ENCODE measurements at regions not wholly inside any gene's neighbourhood (a gene's known extent, or its start where the extent isn't known, plus 50 kb on each side); places are given as distances from the start of the nearest gene placed in this dataset.

DNA sequence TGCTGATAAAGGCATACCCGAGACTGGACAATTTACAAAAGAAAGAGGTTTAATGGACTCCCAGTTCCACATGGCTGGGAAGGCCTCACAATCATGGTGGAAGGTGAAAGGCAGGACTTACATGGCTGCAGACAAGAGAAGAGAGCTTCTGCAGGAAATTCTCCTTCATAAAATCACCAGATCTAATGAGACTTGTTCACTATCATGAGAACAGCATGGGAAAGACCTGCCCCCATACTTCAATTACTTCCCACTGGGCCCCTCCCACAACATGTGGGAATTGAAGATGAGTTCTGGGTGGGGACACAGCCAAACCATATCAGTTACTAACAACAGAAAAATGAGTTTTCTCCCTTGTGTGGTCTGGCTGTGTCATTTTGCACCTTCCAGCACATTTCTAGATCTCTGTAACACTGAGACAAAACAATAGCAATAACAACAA lies 741.4 kb downstream of the KCNT2 start:
- no peak for DNase-seq (ENCODE audit: low read depth in 1 of 2, low spot score in 1 of 2)
- TF ChIP-seq SPI1 (IDR thresholded peaks at IDR 0.05; ENCODE audit: borderline replicate concordance, low read depth) = no peak
- TF ChIP-seq POLR2AphosphoS5 (IDR thresholded peaks at IDR 0.05; ENCODE audit: low read depth) = no peak
- no peak for TF ChIP-seq GABPA (IDR thresholded peaks at IDR 0.05; ENCODE audit: low read depth)
- TF ChIP-seq, protein P1, sequence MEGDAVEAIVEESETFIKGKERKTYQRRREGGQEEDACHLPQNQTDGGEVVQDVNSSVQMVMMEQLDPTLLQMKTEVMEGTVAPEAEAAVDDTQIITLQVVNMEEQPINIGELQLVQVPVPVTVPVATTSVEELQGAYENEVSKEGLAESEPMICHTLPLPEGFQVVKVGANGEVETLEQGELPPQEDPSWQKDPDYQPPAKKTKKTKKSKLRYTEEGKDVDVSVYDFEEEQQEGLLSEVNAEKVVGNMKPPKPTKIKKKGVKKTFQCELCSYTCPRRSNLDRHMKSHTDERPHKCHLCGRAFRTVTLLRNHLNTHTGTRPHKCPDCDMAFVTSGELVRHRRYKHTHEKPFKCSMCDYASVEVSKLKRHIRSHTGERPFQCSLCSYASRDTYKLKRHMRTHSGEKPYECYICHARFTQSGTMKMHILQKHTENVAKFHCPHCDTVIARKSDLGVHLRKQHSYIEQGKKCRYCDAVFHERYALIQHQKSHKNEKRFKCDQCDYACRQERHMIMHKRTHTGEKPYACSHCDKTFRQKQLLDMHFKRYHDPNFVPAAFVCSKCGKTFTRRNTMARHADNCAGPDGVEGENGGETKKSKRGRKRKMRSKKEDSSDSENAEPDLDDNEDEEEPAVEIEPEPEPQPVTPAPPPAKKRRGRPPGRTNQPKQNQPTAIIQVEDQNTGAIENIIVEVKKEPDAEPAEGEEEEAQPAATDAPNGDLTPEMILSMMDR (IDR thresholded peaks at IDR 0.05; ENCODE audit: insufficient read depth, low read length) = no peak
- TF ChIP-seq, protein P2, sequence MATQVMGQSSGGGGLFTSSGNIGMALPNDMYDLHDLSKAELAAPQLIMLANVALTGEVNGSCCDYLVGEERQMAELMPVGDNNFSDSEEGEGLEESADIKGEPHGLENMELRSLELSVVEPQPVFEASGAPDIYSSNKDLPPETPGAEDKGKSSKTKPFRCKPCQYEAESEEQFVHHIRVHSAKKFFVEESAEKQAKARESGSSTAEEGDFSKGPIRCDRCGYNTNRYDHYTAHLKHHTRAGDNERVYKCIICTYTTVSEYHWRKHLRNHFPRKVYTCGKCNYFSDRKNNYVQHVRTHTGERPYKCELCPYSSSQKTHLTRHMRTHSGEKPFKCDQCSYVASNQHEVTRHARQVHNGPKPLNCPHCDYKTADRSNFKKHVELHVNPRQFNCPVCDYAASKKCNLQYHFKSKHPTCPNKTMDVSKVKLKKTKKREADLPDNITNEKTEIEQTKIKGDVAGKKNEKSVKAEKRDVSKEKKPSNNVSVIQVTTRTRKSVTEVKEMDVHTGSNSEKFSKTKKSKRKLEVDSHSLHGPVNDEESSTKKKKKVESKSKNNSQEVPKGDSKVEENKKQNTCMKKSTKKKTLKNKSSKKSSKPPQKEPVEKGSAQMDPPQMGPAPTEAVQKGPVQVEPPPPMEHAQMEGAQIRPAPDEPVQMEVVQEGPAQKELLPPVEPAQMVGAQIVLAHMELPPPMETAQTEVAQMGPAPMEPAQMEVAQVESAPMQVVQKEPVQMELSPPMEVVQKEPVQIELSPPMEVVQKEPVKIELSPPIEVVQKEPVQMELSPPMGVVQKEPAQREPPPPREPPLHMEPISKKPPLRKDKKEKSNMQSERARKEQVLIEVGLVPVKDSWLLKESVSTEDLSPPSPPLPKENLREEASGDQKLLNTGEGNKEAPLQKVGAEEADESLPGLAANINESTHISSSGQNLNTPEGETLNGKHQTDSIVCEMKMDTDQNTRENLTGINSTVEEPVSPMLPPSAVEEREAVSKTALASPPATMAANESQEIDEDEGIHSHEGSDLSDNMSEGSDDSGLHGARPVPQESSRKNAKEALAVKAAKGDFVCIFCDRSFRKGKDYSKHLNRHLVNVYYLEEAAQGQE (IDR thresholded peaks at IDR 0.05; ENCODE audit: insufficient replicate concordance, low read depth) = no peak
- no peaks in the 10 kb centered on the region for H3K27me3 ChIP-seq (ENCODE audit: insufficient read depth, poor library complexity, severe bottlenecking)
- no peak overlapping the region for H3K27ac ChIP-seq (replicated peaks)
- no peak overlapping the region for H3K4me3 ChIP-seq (replicated peaks; ENCODE audit: insufficient read depth, low read length)

DNA sequence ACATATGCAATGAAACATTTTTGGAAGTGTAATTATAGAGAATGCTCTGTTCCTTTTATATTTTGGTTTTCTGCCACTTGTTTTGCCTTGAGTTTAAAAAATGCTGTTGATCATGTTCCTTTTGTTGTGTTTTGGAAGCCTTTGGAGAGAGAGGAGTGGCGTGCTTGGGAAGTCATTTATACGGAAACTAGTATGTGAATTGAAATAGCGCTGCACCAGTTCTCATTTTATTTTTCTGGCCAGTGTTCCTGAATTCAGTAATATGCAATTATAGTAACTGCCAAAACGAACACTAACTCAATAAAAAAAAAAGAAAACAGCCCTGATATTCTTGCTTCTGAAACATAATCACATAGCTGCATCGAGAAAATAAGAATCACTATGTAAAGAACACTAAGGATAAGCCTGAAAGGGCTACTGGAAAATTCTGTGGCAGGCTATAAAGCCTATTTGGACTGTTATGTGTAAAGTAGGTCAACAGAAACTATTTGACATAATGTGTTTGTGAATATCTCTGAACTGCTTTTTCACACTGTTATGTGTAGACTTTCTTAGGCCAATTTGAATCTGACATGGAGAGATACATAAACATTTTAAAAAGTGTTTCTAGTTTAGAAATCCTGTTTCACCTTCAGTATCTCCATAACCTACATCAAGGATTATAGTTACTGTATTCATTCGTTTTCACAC lies 742.0 kb downstream of the KCNT2 start:
- no peak overlapping the region for H3K27ac ChIP-seq (replicated peaks)
- no peak for DNase-seq (ENCODE audit: low read depth in 1 of 2, low spot score in 1 of 2)
- no peaks in the 10 kb centered on the region for H3K27me3 ChIP-seq (ENCODE audit: insufficient read depth, poor library complexity, severe bottlenecking)
- H3K4me3 ChIP-seq (replicated peaks; ENCODE audit: insufficient read depth, low read length) = no peak overlapping the region
- TF ChIP-seq, protein P1 (IDR thresholded peaks at IDR 0.05; ENCODE audit: insufficient read depth, low read length) = no peak
- TF ChIP-seq SPI1 (IDR thresholded peaks at IDR 0.05; ENCODE audit: borderline replicate concordance, low read depth) = no peak
- no peak for TF ChIP-seq GABPA (IDR thresholded peaks at IDR 0.05; ENCODE audit: low read depth)
- TF ChIP-seq, protein P2 (IDR thresholded peaks at IDR 0.05; ENCODE audit: insufficient replicate concordance, low read depth) = no peak
- TF ChIP-seq POLR2AphosphoS5 (IDR thresholded peaks at IDR 0.05; ENCODE audit: low read depth) = no peak

DNA sequence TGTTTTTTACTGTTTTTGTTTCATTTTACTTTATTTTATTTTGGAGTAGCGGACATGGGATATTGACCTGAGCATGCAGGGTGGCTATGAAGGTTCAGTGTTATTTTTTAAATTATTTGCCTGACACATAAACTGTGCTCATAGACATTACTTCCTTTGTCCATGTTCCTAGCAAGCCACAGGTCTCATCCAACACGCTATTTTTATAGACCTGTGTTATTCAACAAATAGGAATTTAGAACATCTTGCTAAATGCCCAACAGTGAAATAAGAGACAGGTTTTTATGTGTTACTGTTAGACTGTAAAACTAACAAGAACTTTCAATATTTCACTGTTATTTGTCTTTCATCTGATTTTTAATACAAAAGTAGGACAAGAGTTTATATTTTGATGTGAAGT lies 756.4 kb downstream of the KCNT2 start:
- Histone ChIP-seq H3K27me3 (ENCODE audit: insufficient read depth, poor library complexity, severe bottlenecking) (no peaks in the 10 kb centered on the region), H3K4me3 (replicated peaks; ENCODE audit: insufficient read depth, low read length) (no peak overlapping the region), H3K27ac (replicated peaks) (no peak overlapping the region)
- no peak for DNase-seq (ENCODE audit: low read depth in 1 of 2, low spot score in 1 of 2)
- TF ChIP-seq, protein P1 (IDR thresholded peaks at IDR 0.05; ENCODE audit: insufficient read depth, low read length) = no peak
- TF ChIP-seq GABPA (IDR thresholded peaks at IDR 0.05; ENCODE audit: low read depth) = no peak

Measured in HL-60 (cell line).